ENCODE measurements at regions not wholly inside any gene's neighbourhood (a gene's known extent, or its start where the extent isn't known, plus 50 kb on each side); places are given as distances from the start of the nearest gene placed in this dataset.

- in situ Hi-C loops (cut with HindIII; ENCODE audit: low sequenced_read_pairs), result no loop called here
- H3K4me3 ChIP-seq (ENCODE audit: low read depth, low read length), result no peak overlapping the region
- no peak for DNase-seq (ENCODE audit: low read depth)
These were observed 123.9 kb upstream of the AGBL1 start for GRCh38 chr15:85955501-85956391.

GRCh38 chr15:85956532-85957275 lies 123.0 kb upstream of the AGBL1 start:
- H3K4me3 ChIP-seq (ENCODE audit: low read depth, low read length), result no peak overlapping the region
- peak; percentile 15 for DNase-seq (ENCODE audit: low read depth)
- in situ Hi-C loops (cut with HindIII; ENCODE audit: low sequenced_read_pairs), result no loop called here
- TF ChIP-seq CTCF (IDR thresholded peaks at IDR 0.05; ENCODE audit: low read depth, low read length, missing control alignments), result no peak

More at GRCh38 chr15:85955501-85956391, 123.9 kb upstream of the AGBL1 start:
- no peak for TF ChIP-seq CTCF (IDR thresholded peaks at IDR 0.05; ENCODE audit: low read depth, low read length, missing control alignments)

GRCh38 chr15:85959611-85960010 lies 120.1 kb upstream of the AGBL1 start:
- no peak for DNase-seq (ENCODE audit: low read depth)
- in situ Hi-C loops (cut with HindIII; ENCODE audit: low sequenced_read_pairs), result no loop called here
- no peak for TF ChIP-seq CTCF (IDR thresholded peaks at IDR 0.05; ENCODE audit: low read depth, low read length, missing control alignments)
- no peak overlapping the region for H3K4me3 ChIP-seq (ENCODE audit: low read depth, low read length)

- no peak overlapping the region for H3K4me3 ChIP-seq (ENCODE audit: low read depth, low read length)
- in situ Hi-C loops (cut with HindIII; ENCODE audit: low sequenced_read_pairs), result no loop called here
- no peak for TF ChIP-seq CTCF (IDR thresholded peaks at IDR 0.05; ENCODE audit: low read depth, low read length, missing control alignments)
- no peak for DNase-seq (ENCODE audit: low read depth)
These were observed 119.3 kb upstream of the AGBL1 start for GRCh38 chr15:85960381-85960780.

- no peak overlapping the region for H3K4me3 ChIP-seq (ENCODE audit: low read depth, low read length)
- DNase-seq (ENCODE audit: low read depth), result no peak
- no peak for TF ChIP-seq CTCF (IDR thresholded peaks at IDR 0.05; ENCODE audit: low read depth, low read length, missing control alignments)
- in situ Hi-C loops (cut with HindIII; ENCODE audit: low sequenced_read_pairs), result no loop called here
These were observed 117.8 kb upstream of the AGBL1 start for GRCh38 chr15:85961821-85962220.

- no peak for DNase-seq (ENCODE audit: low read depth)
- no peak overlapping the region for H3K4me3 ChIP-seq (ENCODE audit: low read depth, low read length)
- TF ChIP-seq CTCF (IDR thresholded peaks at IDR 0.05; ENCODE audit: low read depth, low read length, missing control alignments), result no peak
- in situ Hi-C loops (cut with HindIII; ENCODE audit: low sequenced_read_pairs), result no loop called here
These were observed 116.4 kb upstream of the AGBL1 start for GRCh38 chr15:85963262-85963760.

Measured in astrocyte of the cerebellum (primary cell).